Mammary epithelial cell (primary cell): ENCODE measurements at regions not wholly inside any gene's neighbourhood (a gene's known extent, or its start where the extent isn't known, plus 50 kb on each side); places are given as distances from the start of the nearest gene placed in this dataset.

ENCODE experiments used
- EZH2 ChIP-seq: IDR thresholded peaks from 2 replicates; pipeline ENCODE4 v1.6.1; 2012; ENCODE audit warnings: low read length, inconsistent platforms, borderline replicate concordance
- TF ChIP-seq, protein P1 (sequence below), 2 donors: IDR thresholded peaks in 1 of 2; conservative IDR thresholded peaks in 1 of 2; 2 replicates each; pipeline ENCODE4 v1.5.1; 2011 to 2012; ENCODE audit warnings: inconsistent platforms in 2 of 2, low read length in 2 of 2, mild to moderate bottlenecking in 2 of 2, control low read depth in 1 of 2, low read depth in 1 of 2; ENCODE audit not compliant: insufficient read depth in 1 of 2; ENCODE audit errors: extremely low read depth in 1 of 2

DNA sequence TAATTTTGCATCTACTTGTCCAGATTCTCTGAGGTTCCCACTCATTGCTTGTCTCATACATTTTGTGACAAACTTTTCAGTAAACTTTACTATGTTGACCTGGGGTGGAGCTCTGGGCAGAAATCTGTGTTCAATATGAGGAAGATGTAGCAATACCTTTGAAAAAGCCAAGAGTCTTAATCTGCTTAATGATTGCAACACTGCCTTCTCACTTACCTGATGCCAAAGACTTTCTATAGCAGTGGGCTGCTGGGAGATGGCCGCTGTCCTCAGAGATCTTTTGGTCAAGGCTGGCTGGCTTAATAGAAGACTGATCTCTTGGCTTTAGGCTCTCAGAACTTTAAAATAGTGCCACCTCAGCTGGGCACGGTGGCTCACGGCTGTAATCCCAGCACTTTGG, 70.1 kb upstream of the RBM24 start:
- TF ChIP-seq EZH2 = no peak
- TF ChIP-seq, protein P1, sequence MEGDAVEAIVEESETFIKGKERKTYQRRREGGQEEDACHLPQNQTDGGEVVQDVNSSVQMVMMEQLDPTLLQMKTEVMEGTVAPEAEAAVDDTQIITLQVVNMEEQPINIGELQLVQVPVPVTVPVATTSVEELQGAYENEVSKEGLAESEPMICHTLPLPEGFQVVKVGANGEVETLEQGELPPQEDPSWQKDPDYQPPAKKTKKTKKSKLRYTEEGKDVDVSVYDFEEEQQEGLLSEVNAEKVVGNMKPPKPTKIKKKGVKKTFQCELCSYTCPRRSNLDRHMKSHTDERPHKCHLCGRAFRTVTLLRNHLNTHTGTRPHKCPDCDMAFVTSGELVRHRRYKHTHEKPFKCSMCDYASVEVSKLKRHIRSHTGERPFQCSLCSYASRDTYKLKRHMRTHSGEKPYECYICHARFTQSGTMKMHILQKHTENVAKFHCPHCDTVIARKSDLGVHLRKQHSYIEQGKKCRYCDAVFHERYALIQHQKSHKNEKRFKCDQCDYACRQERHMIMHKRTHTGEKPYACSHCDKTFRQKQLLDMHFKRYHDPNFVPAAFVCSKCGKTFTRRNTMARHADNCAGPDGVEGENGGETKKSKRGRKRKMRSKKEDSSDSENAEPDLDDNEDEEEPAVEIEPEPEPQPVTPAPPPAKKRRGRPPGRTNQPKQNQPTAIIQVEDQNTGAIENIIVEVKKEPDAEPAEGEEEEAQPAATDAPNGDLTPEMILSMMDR (conservative IDR thresholded peaks at IDR 0.05 in 1 of 2, IDR thresholded peaks at IDR 0.05 in 1 of 2; ENCODE audit: extremely low read depth in 1 of 2, insufficient read depth in 1 of 2, low read depth in 1 of 2, low read length in 2 of 2) = no peak
